ENCODE measurements at regions not wholly inside any gene's neighbourhood (a gene's known extent, or its start where the extent isn't known, plus 50 kb on each side); places are given as distances from the start of the nearest gene placed in this dataset.
"Not testable (repeated sequence)": the region's sequence is repeated elsewhere in the genome, so short reads cannot be mapped to it uniquely, and the experiment has no call there.

DNA sequence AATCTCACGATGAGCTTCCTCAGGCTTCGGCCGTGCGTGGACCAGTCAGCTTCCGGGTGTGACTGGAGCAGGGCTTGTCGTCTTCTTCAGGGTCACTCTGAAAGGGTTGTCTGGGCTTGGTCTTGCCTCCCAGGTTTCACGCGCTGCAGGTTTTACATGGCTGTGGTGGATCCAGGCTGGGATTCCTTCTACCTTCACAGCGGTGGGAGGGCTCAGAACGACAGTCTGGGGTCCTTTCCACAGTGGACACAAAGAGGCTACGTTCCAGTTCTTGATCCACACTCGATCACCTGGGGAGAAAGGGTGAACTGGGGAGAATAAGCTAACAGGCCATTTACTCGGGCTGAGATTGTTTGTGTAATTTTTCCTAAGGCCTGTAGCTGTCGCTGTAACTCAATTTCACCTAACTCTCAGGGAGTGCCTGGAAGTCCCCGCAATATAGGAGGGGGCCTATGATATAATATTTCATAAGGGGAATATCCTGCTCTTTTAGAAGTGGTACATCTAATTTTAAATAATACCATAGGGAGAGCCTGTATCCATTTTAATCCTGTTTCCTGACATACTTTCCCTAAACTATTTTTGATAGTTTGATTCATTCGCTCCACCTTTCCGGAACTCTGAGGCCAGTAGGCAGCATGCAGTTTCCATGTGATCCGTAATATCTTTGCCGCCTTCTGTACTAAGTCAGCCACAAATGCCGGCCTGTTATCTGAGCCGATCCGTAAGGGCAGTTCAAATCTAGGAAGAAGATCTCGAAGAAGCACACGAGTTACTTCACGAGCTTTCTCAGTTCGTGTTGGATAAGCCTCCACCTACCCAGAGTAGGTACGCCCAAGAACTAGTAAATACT, 97.4 kb upstream of the ZNF195 start:
- TF ChIP-seq, protein P1, sequence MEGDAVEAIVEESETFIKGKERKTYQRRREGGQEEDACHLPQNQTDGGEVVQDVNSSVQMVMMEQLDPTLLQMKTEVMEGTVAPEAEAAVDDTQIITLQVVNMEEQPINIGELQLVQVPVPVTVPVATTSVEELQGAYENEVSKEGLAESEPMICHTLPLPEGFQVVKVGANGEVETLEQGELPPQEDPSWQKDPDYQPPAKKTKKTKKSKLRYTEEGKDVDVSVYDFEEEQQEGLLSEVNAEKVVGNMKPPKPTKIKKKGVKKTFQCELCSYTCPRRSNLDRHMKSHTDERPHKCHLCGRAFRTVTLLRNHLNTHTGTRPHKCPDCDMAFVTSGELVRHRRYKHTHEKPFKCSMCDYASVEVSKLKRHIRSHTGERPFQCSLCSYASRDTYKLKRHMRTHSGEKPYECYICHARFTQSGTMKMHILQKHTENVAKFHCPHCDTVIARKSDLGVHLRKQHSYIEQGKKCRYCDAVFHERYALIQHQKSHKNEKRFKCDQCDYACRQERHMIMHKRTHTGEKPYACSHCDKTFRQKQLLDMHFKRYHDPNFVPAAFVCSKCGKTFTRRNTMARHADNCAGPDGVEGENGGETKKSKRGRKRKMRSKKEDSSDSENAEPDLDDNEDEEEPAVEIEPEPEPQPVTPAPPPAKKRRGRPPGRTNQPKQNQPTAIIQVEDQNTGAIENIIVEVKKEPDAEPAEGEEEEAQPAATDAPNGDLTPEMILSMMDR (IDR thresholded peaks at IDR 0.05; ENCODE audit: insufficient read depth, low read length) = peak; percentile 21
- not testable (repeated sequence) for DNase-seq (ENCODE audit: low read depth)

DNA sequence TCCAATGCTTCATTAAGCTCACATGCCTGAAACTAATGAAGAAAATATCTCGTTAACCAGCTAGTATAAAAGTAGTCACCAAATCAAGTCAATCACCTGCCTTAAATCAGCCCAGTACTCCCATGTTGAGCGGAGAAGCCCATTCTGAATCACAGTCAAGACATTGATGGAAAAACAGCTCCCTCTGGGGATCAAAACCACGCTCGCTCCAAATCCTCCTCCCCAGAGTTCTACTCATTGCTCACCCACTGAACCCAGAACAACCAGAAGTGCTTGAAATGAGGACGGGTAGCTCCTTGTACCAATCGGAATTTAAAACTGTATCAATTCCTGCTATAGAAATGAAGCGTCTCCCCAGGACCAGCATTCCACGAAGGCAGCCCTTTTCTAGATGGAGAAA, 90.0 kb upstream of the ZNF195 start:
- not testable (repeated sequence) for H3K4me3 ChIP-seq (ENCODE audit: low read depth, low read length); DNase-seq (ENCODE audit: low read depth)

More for the DNA sequence above, 97.4 kb upstream of the ZNF195 start:
- not testable (repeated sequence) for H3K4me3 ChIP-seq (ENCODE audit: low read depth, low read length)

DNA sequence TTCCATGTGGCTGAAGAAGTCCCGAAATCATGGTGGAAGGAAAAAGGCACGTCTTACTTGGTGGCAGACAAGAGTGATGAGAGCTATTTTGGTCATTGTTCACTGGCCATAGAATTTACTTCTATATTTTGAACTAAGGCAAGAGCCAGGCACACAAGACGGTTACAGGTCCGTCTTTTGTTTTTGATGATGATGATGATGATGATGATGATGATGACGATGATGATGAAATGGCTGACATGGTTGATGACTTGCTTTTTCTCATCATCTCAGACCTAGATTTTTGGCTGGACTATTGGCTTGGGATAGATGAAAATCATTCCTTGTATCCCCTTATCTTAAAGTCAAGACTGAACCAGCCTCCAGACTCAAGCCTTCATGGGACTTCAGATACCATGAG, 88.7 kb upstream of the ZNF195 start:
- not testable (repeated sequence) for DNase-seq (ENCODE audit: low read depth); H3K4me3 ChIP-seq (ENCODE audit: low read depth, low read length)

DNA sequence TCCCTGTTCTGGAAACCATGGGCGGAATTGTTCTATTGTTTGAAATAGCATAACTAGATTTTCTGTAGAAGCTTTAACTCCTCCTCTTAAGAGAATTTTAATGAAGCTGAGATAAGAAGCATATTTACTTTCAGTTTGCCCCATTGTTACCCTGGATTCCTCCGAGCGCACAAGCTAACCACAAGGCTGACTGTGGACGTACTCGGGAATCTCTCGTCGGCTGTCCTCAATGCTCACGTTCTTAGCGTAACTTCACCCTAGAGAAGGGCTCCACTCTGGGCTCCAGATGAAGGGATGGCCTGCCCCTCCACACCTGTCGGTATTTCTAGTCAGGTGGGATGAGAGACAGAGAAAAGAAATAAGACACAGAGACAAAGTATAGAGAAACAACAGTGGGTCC, 76.7 kb upstream of the ZNF195 start:
- not testable (repeated sequence) for DNase-seq (ENCODE audit: low read depth); H3K4me3 ChIP-seq (ENCODE audit: low read depth, low read length)

DNA sequence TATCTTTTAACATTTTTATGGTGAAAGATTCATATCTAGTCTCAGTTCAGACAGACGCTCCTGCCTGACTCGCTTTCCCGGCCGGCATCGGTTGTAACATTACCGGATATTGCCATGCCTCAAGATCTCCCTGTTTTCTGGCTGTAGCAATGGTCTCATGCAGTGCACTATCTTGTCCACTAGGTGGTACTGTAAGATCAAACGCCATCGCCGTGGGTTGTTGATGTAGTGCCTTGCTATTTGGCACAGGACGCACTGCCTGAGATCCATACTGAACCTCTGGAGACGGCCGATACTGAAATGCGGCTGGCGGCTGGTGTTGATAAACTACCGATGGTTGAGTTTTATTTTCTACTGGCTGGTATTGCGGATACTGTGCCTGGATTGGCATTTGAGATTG, 75.9 kb upstream of the ZNF195 start:
- peak; percentile 73 for DNase-seq (ENCODE audit: low read depth)
- peak overlapping the region; percentile 13 for H3K4me3 ChIP-seq (ENCODE audit: low read depth, low read length)
- TF ChIP-seq, protein P1 (IDR thresholded peaks at IDR 0.05; ENCODE audit: insufficient read depth, low read length) = peak; percentile 56

DNA sequence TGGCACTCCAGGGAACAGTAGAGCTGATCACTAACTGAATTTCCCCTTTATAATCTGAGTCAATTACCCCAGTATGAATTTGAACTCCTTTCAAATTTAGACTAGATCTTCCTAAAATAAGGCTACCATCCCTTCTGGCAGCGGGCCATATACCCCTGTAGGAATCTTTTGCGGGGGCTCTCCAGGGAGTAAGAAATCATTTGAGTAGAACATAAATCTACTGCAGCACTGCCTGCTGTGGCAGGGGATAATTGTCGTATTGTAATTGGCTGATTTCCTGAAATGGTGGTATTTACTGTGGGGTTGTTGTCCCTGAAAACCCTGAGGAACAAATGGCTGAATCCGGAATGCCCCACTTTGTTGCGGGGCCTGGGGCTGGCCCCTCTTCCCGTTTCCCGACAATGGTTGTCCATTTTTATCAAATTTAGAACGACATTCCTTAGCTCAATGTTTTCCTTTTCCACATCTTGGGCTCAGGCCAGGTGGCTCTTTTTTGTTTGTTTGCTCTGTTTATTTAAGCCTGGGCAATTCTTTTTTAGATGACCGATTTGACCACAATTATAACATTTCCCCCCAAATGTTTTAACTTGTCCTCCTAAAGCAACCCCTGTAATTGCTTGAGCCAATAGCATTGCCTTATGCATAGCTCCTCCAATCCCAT, 74.8 kb upstream of the ZNF195 start:
- DNase-seq (ENCODE audit: low read depth); H3K4me3 ChIP-seq (ENCODE audit: low read depth, low read length): not testable (repeated sequence)

DNA sequence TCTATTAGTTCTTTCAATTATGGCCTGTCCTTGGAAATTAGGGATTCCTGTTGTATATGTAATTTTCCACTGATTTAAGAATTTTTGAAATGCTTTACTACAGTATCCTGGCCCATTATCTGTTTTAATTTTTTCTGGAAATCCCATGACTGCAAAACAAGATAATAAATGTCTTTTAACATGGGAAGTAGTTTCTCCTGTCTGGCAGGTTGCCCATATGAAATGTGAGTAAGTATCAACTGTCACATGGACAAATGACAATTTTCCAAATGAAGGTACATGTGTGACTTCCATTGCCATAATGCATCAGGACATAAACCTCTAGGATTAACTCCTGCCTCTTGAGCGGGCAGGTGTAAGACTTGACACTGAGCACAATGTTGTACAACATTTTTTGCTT, 71.9 kb upstream of the ZNF195 start:
- not testable (repeated sequence) for DNase-seq (ENCODE audit: low read depth); H3K4me3 ChIP-seq (ENCODE audit: low read depth, low read length)

DNA sequence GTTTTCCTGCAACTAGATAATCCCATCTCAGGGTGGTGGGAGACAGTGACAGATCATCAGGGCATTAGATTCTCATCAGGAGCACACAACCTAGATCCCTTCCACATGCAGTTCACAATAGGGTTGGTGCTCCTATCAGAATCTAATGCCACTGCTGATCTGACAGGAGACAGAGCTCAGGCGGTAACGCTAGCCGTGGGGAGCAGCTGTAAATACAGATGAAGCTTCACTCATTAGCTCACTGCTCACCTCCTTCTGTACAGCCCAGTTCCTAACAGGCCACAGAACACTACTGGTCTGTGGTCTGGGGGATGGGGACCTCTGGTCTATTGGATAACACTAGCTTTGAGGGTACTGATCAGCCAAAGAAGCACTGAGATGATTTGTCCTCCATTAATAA, 66.6 kb upstream of the ZNF195 start:
- not testable (repeated sequence) for H3K4me3 ChIP-seq (ENCODE audit: low read depth, low read length); DNase-seq (ENCODE audit: low read depth)

DNA sequence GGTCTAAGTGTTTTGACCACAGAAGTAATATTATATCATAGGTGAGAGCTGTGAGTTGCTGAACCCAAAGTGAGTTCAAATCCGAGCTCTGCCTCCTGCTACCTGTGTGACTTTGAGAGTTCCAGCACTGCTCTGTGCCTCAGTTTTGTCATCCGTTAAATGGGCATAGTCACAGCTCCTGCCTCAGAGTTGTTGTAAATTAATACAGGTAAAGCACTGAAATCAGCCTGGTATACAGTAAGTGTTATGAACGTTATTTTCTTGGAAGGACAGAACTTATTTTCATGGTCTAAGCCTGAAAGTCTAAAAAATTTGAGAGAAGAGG, 65.4 kb upstream of the ZNF195 start:
- H3K4me3 ChIP-seq (ENCODE audit: low read depth, low read length); DNase-seq (ENCODE audit: low read depth): not testable (repeated sequence)

DNA sequence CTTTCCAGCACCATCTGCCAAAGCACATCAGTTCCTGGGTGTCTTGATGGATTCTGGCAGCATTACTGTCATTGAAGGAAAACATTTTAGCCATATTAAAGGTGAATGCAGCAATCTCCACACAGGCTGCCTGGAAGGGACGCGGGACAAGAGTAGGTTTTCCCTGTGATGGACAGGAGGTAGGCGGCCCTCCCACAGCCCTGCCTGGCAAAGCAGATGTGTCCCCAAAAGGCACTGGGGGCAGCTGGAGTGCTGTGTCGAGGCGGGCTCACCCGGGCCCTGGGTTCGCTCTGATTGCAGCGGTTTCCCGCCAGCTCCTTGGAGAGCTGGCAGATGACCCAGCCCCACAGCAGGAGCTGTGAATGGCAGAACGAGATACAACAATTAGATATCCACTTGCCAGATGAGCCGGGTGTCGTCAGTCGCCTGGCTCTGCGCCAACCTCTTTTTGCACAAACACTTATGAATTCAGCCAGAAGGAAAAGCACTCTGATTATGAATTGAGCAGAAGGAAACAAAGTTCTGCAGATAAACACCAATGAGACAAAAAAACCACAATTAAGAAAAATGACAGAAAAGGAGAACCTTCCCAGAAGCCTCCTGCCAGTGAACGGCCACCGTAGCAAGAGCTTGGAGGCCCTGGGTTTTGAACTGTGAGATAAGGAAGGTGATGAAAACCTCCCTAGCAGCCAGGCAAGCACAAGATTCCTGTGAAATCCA, 64.9 kb upstream of the ZNF195 start:
- peak; percentile 24 for DNase-seq (ENCODE audit: low read depth)

DNA sequence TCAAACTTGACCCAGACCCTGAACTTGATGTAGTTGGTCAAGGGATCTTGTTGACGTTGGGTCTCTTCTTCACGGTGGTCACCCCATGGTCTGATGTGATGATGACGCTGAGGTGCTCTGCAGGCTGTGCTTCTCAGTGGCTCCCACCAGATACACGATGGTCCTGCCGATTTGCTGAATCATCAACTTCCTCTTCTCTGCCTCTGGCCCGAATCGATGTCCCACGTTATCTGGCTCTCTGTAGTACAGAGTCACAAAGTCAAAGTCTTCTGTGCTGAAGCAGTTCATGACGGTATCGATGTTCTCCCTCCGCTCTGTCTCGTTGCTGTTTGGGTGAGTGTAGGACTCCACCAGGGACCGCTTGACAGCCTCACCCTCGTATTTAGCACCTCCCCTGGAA, 58.5 kb upstream of the ZNF195 start:
- not testable (repeated sequence) for H3K4me3 ChIP-seq (ENCODE audit: low read depth, low read length); DNase-seq (ENCODE audit: low read depth)

More for the DNA sequence above, 64.9 kb upstream of the ZNF195 start:
- H3K4me3 ChIP-seq (ENCODE audit: low read depth, low read length) = not testable (repeated sequence)

Measured in fibroblast of the aortic adventitia (primary cell).